ENCODE measurements at regions not wholly inside any gene's neighbourhood (a gene's known extent, or its start where the extent isn't known, plus 50 kb on each side); places are given as distances from the start of the nearest gene placed in this dataset.

- no peak for DNase-seq
These were observed 180.8 kb downstream of the PLPPR4 start for GRCh38 chr1:99445071-99445470.

- DNase-seq: no peak
These were observed 181.2 kb downstream of the PLPPR4 start for GRCh38 chr1:99445486-99445885.

- no peak for DNase-seq
These were observed 183.4 kb downstream of the PLPPR4 start for GRCh38 chr1:99447721-99448120.

- no peak for DNase-seq
These were observed 190.2 kb upstream of the PALMD start for GRCh38 chr1:99455760-99456159.

GRCh38 chr1:99456536-99456935 is 189.4 kb upstream of the PALMD start:
- no peak for DNase-seq

GRCh38 chr1:99457381-99458165 is 188.3 kb upstream of the PALMD start:
- no peak for DNase-seq

GRCh38 chr1:99461499-99461898 is 184.4 kb upstream of the PALMD start:
- DNase-seq: no peak

GRCh38 chr1:99464738-99465137 is 181.2 kb upstream of the PALMD start:
- no peak for DNase-seq

- DNase-seq: peak; percentile 53
These were observed 180.6 kb upstream of the PALMD start for GRCh38 chr1:99465176-99465900.

- no peak for DNase-seq
These were observed 178.3 kb upstream of the PALMD start for GRCh38 chr1:99467645-99468044.

GRCh38 chr1:99469550-99469971 is 176.4 kb upstream of the PALMD start:
- no peak for DNase-seq

- no peak for DNase-seq
These were observed 173.0 kb upstream of the PALMD start for GRCh38 chr1:99472893-99473292.

- no peak for DNase-seq
These were observed 171.5 kb upstream of the PALMD start for GRCh38 chr1:99474350-99474893.

- no peak for DNase-seq
These were observed 169.9 kb upstream of the PALMD start for GRCh38 chr1:99476058-99476457.

GRCh38 chr1:99481391-99481996 is 164.4 kb upstream of the PALMD start:
- DNase-seq: peak; percentile 45

- DNase-seq: no peak
These were observed 163.6 kb upstream of the PALMD start for GRCh38 chr1:99482286-99482685.

- no peak for DNase-seq
These were observed 163.2 kb upstream of the PALMD start for GRCh38 chr1:99482750-99483149.

- DNase-seq: no peak
These were observed 155.9 kb upstream of the PALMD start for GRCh38 chr1:99490031-99490430.

- DNase-seq: no peak
These were observed 149.8 kb upstream of the PALMD start for GRCh38 chr1:99496067-99496466.

GRCh38 chr1:99497690-99498089 is 148.2 kb upstream of the PALMD start:
- no peak for DNase-seq

- DNase-seq: no peak
These were observed 145.4 kb upstream of the PALMD start for GRCh38 chr1:99500541-99500940.

GRCh38 chr1:99501871-99502270 is 144.0 kb upstream of the PALMD start:
- DNase-seq: no peak

GRCh38 chr1:99502400-99502799 is 143.5 kb upstream of the PALMD start:
- no peak for DNase-seq

- DNase-seq: no peak
These were observed 142.6 kb upstream of the PALMD start for GRCh38 chr1:99503276-99503747.
